ENCODE measurements at regions not wholly inside any gene's neighbourhood (a gene's known extent, or its start where the extent isn't known, plus 50 kb on each side); places are given as distances from the start of the nearest gene placed in this dataset.
"Not testable (repeated sequence)": the region's sequence is repeated elsewhere in the genome, so short reads cannot be mapped to it uniquely, and the experiment has no call there.

DNA sequence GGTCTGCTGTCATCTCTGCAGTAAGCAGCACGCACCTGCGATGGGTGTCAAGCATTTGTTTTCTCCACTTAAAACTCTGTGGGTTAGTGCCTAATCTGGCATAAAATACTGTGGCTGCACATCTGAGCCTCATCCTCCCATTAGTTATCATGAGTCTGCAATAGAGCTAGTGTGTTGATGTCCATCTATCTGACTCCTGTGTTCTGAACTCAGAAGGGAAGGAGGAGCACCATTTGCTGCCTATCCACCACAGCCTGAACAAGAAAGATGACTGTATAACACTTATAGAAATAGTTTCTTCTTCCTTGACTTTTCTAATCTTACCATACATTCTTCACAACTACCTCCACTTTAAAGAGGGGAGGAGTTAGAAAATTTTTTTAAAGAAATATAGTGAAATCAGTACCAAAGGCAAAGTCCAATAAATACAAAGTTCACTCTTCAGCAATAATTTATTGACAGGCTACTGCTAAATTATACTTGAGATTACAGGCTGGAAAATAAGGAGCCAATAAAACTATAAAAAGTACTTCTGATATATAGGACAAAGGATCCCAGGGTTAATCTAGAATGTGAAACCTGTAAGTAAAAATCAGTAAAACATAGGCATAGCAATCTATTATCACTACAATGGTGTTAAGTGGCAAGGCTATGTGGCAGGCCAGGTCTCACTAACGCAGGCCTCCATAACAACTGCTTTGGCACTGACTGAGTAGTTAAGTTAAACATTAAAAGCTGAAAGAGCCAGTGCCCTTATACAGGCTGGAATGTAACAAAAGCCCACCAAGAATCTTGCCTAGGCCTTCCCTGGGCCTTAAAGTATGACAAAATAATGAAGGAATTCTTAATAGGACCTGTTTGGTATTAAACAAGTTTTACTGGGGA, 70.2 kb downstream of the LGALS9C start:
- DNase-seq = not testable (repeated sequence)

DNA sequence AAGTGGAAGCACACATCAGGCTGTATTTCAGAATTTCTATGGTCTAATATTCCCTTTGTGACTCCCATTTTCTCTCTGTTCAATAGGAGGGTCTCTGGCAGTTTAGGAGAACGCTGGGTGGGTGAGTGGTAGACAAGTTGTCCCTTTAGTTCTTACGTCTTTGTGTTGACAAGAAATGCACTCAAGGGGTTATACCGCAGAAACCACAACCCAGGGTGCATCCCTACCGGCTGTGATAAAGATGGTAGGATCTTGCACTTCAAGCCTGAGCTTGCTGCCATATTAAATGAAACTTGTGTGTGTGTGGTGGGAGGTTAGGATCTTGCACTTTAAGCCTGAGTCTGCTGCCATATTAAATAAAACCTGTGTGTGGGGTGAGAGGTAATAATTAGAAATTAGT, 80.5 kb downstream of the LGALS9C start:
- not testable (repeated sequence) for DNase-seq

DNA sequence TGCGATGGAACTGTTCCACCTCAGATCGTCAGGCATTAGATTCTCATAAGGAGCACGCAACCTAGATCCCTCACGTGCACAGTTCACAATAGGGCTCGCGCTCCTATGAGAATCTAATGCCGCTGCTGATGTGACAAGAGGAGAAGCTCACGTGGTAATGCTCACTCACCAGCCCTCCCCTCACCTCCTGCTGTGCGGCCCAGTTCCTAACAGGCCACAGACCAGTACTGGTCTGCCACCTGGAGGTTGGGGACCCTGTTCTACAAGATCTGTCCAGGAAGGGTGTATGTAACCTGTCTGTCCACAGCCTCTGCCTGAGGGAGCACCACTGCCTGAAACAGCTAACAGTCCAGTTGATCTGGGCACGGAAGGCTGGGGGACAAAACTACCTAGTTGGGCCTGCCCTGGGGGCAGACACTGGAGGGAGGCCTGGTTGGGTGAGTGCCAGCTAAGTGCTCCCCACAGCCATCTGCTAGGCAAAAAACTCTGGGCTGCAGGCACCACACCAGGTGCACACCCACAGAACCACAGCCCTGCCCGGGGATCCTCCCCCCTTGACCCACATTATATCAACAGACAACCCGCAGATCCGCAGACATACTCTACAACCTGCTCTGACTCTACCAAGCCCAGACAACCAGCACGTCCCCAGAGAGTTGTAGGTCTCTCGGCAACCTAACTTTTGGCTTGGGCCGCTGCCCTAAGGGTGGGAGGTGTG, 80.7 kb downstream of the TBC1D28 start:
- DNase-seq = peak; percentile 13

DNA sequence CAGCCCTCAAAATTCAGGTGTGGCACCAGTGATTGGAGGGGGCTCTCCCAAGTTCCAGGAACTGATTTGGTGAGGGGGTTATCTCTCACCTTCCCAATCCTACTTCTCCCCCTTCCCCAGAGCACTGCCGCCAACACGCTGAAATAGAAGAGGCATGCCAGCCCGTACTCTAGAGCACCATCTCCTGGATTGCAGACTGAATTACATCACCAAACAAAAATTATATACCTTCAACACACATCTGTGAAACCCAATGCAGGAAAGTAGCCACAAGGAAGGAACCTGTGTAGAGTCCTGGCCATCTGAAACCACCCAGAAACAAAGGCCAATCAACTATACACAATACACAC, 80.1 kb downstream of the TBC1D28 start:
- DNase-seq = peak; percentile 63

DNA sequence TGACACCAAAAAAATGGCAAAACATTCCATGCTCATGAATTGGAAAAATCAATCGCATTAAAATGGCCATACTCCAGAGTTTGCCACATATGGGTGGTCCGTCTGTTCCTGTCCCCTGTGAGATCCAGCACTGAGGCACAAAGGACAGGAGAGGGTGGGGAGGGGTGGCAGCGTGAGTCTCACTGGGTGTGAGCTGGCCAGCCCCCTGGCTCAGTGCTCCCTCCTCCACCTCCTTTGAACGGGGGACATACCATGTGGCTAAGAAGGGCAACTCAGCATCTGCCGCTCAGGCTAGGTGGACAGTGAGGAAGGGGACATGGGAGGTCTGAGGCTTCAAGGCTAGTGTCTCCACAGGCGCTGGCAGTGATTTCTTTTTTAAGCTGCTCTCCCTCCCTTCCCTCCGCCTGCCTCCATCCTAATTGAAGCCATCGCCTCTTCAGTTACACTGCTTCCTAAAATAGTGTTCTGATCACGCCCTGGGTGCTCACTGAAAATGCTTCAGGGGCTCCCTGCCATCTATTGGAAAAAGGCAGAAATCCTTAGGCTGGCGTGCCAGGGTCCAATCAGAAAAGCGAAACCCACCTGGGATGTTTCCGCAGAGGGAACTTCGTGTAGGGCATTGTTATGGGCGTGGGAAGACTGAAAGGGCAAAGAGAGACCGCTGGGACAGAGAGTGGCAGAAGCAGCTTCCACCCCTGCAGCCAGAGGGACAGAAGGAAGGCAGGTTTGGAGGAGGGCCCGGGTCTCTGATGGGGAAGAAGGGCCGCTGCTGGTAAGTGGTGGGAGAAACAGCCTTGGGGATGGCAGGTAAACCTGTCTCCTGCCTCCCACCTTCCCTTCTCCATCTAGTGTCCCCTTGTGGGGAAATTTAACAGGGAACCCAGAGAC, 75.8 kb downstream of the TBC1D28 start:
- DNase-seq = not testable (repeated sequence)

DNA sequence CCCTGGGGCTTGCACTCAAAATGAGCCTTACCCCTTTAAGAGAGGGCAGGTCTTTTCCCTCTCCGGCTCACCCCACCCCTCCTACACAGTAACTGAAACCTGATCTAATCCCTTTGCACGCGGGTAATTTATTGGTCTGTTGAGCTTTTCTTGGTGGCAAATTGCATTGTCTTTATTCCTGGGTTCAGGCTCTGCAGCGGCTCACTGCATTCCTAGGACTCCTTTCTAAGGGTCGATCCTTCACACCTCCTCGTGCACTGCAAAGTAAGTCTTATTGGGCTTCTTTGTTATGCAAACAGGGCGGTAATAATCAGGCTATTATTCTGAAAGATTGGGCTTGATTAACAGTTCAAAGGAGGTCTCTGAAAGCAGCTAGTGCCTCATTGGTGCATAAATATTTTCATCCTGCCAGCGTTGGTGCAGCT, 74.7 kb downstream of the TBC1D28 start:
- peak; percentile 4 for DNase-seq

DNA sequence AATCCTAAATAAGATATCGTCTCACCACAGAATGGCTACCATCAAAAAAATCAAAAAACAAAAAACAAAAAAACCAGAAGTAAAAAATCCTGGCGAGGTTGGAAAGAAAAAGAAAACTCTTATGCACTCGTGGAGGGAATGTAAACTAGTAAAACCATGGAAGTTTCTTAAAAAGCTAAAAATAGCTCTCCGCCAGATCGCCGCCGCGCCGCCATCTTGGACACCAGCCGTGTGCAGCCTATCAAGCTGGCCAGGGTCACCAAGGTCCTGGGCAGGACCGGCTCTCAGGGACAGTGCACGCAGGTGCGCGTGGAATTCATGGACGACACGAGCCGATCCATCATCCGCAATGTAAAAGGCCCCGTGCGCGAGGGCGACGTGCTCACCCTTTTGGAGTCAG, 71.7 kb downstream of the TBC1D28 start:
- not testable (repeated sequence) for DNase-seq

DNA sequence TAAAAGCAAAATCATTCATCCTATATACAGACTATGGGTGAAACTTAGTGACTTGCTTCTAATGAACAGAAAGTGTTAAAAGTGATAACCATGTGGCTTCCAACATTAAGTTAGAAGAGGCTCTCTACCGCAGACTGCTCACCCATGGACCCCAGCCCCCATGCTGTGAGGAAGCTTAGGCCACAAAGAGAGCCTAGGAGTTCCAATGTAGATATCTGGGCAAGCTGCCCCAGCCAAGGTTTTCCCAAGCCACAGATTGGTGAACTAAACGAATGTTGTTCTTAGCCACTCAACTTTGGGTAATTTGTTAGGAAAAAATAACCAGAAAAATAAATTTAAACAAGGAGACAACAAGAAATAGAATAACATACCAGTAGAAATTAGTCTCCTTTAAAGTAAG, 70.1 kb downstream of the TBC1D28 start:
- not testable (repeated sequence) for DNase-seq
